ENCODE measurements at regions not wholly inside any gene's neighbourhood (a gene's known extent, or its start where the extent isn't known, plus 50 kb on each side); places are given as distances from the start of the nearest gene placed in this dataset.

DNA sequence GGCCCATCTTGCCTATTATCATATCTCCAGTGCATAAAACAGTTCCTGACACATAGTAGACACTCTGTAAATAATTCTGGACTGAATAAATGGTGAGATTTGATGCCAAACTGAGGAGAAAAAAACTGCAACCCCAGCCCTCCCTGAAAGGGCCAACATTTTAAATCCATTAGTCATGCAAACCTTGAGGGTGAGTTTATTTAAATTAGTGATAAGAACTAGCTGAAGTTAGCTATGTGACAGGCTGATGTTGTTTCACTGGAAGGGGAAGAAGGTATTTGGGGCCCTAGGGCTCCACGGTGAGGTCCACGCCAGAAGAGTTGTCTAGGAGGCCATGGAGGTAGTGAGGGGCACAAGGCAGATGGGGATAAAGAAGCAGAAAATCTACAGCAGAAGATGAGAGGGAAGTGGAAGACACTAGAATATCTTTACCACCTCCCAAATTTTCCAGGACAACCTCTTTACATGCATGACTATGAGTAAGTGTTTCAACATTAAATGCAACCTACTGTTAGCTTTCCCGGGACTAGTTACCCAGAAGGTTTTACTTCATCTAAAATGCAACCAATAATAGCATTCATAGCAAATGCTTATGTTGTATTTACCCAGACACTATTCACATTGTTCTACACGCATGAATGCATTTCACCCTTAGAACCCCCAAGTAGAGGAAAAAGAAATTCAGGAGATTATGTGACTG is 183.2 kb upstream of the LYZL1 start:
- Histone ChIP-seq H3K4me1 (no peaks in the 10 kb centered on the region), H3K4me3 (no peak overlapping the region), H3K27me3 (peaks cover 0 to 5% (median under 1%) of the 10 kb centered on the region in 4 donors), H3K36me3 (no peaks in the 10 kb centered on the region), H3K27ac (replicated peaks in 1 of 4) (no peak overlapping the region), H3K9me3 (no peaks in the 10 kb centered on the region)
- intact Hi-C loops (cut with DNase I): no loop called here
- no peak for TF ChIP-seq POLR2AphosphoS5 (IDR thresholded peaks at IDR 0.05)
- TF ChIP-seq, protein P1, sequence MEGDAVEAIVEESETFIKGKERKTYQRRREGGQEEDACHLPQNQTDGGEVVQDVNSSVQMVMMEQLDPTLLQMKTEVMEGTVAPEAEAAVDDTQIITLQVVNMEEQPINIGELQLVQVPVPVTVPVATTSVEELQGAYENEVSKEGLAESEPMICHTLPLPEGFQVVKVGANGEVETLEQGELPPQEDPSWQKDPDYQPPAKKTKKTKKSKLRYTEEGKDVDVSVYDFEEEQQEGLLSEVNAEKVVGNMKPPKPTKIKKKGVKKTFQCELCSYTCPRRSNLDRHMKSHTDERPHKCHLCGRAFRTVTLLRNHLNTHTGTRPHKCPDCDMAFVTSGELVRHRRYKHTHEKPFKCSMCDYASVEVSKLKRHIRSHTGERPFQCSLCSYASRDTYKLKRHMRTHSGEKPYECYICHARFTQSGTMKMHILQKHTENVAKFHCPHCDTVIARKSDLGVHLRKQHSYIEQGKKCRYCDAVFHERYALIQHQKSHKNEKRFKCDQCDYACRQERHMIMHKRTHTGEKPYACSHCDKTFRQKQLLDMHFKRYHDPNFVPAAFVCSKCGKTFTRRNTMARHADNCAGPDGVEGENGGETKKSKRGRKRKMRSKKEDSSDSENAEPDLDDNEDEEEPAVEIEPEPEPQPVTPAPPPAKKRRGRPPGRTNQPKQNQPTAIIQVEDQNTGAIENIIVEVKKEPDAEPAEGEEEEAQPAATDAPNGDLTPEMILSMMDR (IDR thresholded peaks at IDR 0.05): no peak
- TF ChIP-seq POLR2A (IDR thresholded peaks at IDR 0.05; ENCODE audit: low read depth): no peak
- no peak for TF ChIP-seq EP300 (IDR thresholded peaks at IDR 0.05)
- DNase-seq (ENCODE audit: extremely low spot score): no peak
- WGBS: 71% methylated on average over 4 of the region's 4 CpGs

DNA sequence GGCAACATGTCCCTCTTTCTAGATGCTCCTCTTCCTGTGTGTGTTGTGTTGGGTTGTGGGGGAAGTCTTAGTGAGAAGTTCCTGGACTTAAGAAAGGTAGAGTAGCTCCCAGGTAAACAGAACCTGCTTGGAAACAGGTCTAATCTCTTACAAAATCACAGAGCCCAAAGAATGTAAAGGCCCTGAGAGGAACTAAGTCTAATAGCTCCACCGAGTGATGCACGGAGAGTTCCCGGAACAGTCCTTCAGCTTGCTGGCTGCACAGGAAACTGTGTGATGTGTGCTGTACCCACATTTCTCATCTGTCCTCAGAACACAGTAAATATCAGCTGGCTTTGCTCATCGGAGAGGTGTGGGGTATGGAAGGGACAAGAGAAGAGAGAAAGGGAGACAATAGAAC is 182.6 kb upstream of the LYZL1 start:
- no peaks in the 10 kb centered on the region for H3K9me3 ChIP-seq
- WGBS: 64% methylated on average over 4 of the region's 4 CpGs
- TF ChIP-seq, protein P1 (IDR thresholded peaks at IDR 0.05): no peak
- TF ChIP-seq POLR2AphosphoS5 (IDR thresholded peaks at IDR 0.05) (no peak), EP300 (IDR thresholded peaks at IDR 0.05) (no peak), POLR2A (IDR thresholded peaks at IDR 0.05; ENCODE audit: low read depth) (no peak)
- no peak overlapping the region for H3K27ac ChIP-seq (replicated peaks in 1 of 4)
- DNase-seq (ENCODE audit: extremely low spot score): no peak
- peaks cover 0 to 5% (median 0%) of the 10 kb centered on the region in 4 donors for H3K27me3 ChIP-seq
- no peak overlapping the region for H3K4me3 ChIP-seq
- H3K4me1 ChIP-seq: no peaks in the 10 kb centered on the region
- H3K36me3 ChIP-seq: no peaks in the 10 kb centered on the region
- intact Hi-C loops (cut with DNase I): no loop called here

DNA sequence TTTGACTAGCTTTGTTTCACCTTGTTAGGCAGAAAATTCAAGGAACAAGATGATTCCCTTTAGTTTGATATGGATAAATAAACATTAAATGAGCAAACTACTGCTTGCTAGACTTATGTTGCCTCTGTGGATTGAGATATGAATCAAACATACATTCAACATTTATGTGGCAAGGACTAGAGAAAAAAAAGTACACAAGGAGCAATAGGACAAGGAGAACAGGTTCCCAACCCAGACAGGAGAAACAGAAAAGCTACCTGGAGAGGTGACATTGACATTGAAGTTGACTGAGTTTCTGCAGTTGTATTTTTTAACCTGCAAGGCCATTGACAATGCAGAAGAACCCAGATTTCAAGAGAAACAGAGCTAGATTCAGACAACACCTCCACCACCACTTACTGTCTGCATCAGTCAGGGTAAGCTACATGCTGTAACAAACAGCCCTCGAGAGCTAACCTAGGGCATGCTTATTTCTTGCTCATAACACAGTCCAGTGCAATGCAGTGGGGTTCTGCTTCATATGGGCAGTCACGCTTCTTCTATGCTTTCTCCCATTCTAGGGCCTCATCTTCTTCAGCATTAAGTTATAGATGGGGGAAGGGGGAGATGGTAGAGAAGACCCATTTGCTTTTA is 180.9 kb upstream of the LYZL1 start:
- DNase-seq (ENCODE audit: extremely low spot score): no peak
- H3K27ac ChIP-seq (replicated peaks in 1 of 4): no peak overlapping the region
- no peaks in the 10 kb centered on the region for H3K4me1 ChIP-seq
- no peaks in the 10 kb centered on the region for H3K27me3 ChIP-seq
- H3K36me3 ChIP-seq: no peaks in the 10 kb centered on the region
- 92% methylated on average over 2 of the region's 2 CpGs for WGBS
- no peak overlapping the region for H3K4me3 ChIP-seq
- no peak for TF ChIP-seq EP300 (IDR thresholded peaks at IDR 0.05)
- no peak for TF ChIP-seq POLR2AphosphoS5 (IDR thresholded peaks at IDR 0.05)
- TF ChIP-seq, protein P1 (IDR thresholded peaks at IDR 0.05): no peak
- TF ChIP-seq POLR2A (IDR thresholded peaks at IDR 0.05; ENCODE audit: low read depth): no peak
- intact Hi-C loops (cut with DNase I): no loop called here
- no peaks in the 10 kb centered on the region for H3K9me3 ChIP-seq

DNA sequence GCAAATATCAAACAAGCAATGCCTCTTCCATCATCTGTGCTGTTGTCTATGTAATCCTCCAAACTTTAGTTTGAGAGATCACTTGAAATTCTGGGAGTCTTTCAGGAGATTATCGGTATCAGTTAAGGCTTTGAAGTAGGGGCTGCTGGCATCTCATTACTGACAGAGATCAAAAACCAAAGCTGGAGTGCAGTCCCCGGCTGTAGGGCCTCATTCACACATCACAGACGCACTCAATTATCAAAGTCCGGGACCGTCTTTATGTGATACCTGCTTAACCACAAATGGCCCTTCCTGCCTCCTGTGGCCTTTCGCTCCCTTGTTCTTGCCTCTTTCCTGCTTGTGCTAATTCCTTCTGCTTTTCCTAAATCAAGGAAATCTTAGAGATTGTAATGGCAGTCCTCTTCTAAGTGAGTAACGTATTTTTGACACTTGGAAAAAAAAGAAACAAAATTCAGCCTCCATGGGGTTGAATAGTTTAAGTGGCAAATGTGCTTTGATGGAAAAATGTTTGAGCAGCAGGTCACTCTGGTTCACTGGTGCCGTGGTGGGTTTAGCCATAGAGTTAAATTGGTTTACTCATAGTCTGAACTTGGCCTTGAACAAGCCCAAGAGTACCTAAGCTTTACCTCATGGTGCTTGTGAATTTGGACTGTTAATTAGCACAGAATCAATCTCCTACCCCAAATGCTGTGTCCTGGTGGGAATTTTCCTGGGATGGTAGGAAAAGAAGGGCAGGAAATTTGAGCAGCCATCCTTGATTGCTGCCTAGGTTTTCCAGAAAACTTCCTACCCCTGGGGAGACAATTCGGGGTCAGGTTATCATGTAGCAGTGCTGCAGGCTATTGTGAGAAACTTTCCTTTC is 178.9 kb upstream of the LYZL1 start:
- intact Hi-C loops (cut with DNase I): no loop called here
- H3K27me3 ChIP-seq: no peaks in the 10 kb centered on the region
- 86% methylated on average over 9 of the region's 9 CpGs for whole genome bisulfite sequencing
- no peaks in the 10 kb centered on the region for H3K4me1 ChIP-seq
- H3K4me3 ChIP-seq: no peak overlapping the region
- TF ChIP-seq POLR2AphosphoS5 (IDR thresholded peaks at IDR 0.05) (no peak), EP300 (IDR thresholded peaks at IDR 0.05) (no peak), POLR2A (IDR thresholded peaks at IDR 0.05; ENCODE audit: low read depth) (no peak)
- TF ChIP-seq, protein P1 (IDR thresholded peaks at IDR 0.05): no peak
- no peaks in the 10 kb centered on the region for H3K36me3 ChIP-seq
- no peak for DNase-seq (ENCODE audit: extremely low spot score)
- H3K27ac ChIP-seq (replicated peaks in 1 of 4): no peak overlapping the region
- H3K9me3 ChIP-seq: no peaks in the 10 kb centered on the region
